ENCODE measurements at regions not wholly inside any gene's neighbourhood (a gene's known extent, or its start where the extent isn't known, plus 50 kb on each side); places are given as distances from the start of the nearest gene placed in this dataset.
A peak's percentile ranks its signal among the peaks of the same experiment; 100 is the strongest.

DNA sequence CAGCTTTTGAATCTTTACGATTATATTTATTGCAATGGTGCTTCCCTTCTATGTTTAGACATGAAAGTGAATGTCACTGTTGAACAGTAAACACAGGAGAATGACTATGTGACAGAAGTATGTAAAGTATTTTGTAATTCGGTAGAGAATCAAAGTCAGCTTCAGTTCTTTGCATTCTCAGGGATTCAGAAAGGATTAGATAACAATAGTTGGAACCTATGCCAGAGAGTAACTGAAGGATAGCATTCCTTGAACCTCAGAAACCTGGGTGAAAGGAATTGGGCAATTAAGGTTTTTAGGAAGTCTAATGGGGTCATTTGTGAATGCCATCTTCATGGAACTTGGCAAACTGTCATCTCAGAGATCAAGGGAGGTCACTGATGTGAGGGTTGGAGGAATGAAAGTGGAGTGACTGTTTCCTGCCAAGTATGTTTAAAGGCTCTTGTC lies 305.3 kb upstream of the DDHD1 start:
- Mint-ChIP-seq H3K27me3 (ENCODE audit: low read depth) (peaks cover 3% of the 10 kb centered on the region), H3K4me3 (no peak overlapping the region), H3K9me3 (no peaks in the 10 kb centered on the region), H3K27ac (no peak overlapping the region), H3K4me1 (ENCODE audit: low read depth) (no peaks in the 10 kb centered on the region), H3K36me3 (ENCODE audit: low read depth) (no peaks in the 10 kb centered on the region)
- CTCF ChIA-PET, result no interaction called here
- no peak for DNase-seq
- intact Hi-C loops (cut with micrococcal nuclease), result no loop called here

GRCh38 chr14:53456931-53457330 lies 303.8 kb upstream of the DDHD1 start:
- peaks cover 3% of the 10 kb centered on the region for H3K27me3 Mint-ChIP-seq (ENCODE audit: low read depth)
- CTCF ChIA-PET, result no interaction called here
- no peaks in the 10 kb centered on the region for H3K4me1 Mint-ChIP-seq (ENCODE audit: low read depth)
- H3K4me3 Mint-ChIP-seq, result no peak overlapping the region
- no peak overlapping the region for H3K27ac Mint-ChIP-seq
- H3K36me3 Mint-ChIP-seq (ENCODE audit: low read depth), result no peaks in the 10 kb centered on the region
- intact Hi-C loops (cut with micrococcal nuclease), result no loop called here
- DNase-seq, result no peak
- no peaks in the 10 kb centered on the region for H3K9me3 Mint-ChIP-seq

DNA sequence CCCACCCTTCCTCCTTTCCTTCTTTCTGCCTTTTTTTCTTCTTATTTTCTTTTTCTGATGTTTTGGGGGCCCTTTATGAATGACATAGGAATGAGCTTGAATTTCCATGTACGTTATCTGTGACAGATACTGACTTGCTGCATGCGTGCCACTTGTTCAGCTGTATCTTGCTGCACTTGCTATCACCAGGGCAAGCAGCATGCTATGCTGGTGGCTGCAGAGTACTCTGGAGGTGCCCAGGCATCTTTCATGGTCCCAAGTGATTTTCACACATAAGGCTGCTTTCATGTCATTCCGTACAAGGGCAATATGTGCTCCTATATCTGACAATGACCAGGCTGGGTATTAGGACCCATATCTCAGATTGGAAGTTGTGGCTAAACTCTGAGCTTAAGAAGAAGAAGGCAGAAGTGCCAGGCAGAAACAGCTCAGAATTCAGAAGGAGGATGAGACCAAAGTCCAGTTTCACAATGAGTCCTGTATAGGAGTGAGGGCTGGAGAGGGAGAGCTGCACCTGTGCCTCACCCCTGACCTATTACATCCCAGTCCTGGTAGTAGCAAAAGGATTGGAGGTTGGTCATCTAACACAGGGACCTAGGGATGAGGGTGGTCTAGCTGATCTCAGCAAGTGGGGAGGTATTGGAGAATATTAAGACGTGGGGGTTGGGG lies 299.0 kb upstream of the DDHD1 start:
- no peak for DNase-seq
- intact Hi-C loops (cut with micrococcal nuclease), result no loop called here
- CTCF ChIA-PET, result interaction anchor here (0.9 kb wide), 1 partner anchor 9 kb away, joined by 3 read pairs; no protein-coding TSS in a partner anchor
- H3K36me3 Mint-ChIP-seq (ENCODE audit: low read depth), result no peaks in the 10 kb centered on the region
- no peaks in the 10 kb centered on the region for H3K4me1 Mint-ChIP-seq (ENCODE audit: low read depth)
- H3K27ac Mint-ChIP-seq, result no peak overlapping the region
- no peak overlapping the region for H3K4me3 Mint-ChIP-seq
- H3K9me3 Mint-ChIP-seq, result no peaks in the 10 kb centered on the region
- peaks cover 2% of the 10 kb centered on the region for H3K27me3 Mint-ChIP-seq (ENCODE audit: low read depth)

GRCh38 chr14:53450871-53451270 lies 297.7 kb upstream of the DDHD1 start:
- no peaks in the 10 kb centered on the region for H3K4me1 Mint-ChIP-seq (ENCODE audit: low read depth)
- no peaks in the 10 kb centered on the region for H3K9me3 Mint-ChIP-seq
- no peak for DNase-seq
- CTCF ChIA-PET, result no interaction called here
- no peaks in the 10 kb centered on the region for H3K36me3 Mint-ChIP-seq (ENCODE audit: low read depth)
- no peak overlapping the region for H3K4me3 Mint-ChIP-seq
- intact Hi-C loops (cut with micrococcal nuclease), result no loop called here
- H3K27me3 Mint-ChIP-seq (ENCODE audit: low read depth), result peaks cover 2% of the 10 kb centered on the region
- H3K27ac Mint-ChIP-seq, result no peak overlapping the region

GRCh38 chr14:53448682-53449081 lies 295.6 kb upstream of the DDHD1 start:
- H3K36me3 Mint-ChIP-seq (ENCODE audit: low read depth), result no peaks in the 10 kb centered on the region
- H3K9me3 Mint-ChIP-seq, result no peaks in the 10 kb centered on the region
- CTCF ChIA-PET, result no interaction called here
- peaks cover 2% of the 10 kb centered on the region for H3K27me3 Mint-ChIP-seq (ENCODE audit: low read depth)
- H3K4me3 Mint-ChIP-seq, result no peak overlapping the region
- H3K4me1 Mint-ChIP-seq (ENCODE audit: low read depth), result no peaks in the 10 kb centered on the region
- H3K27ac Mint-ChIP-seq, result no peak overlapping the region
- intact Hi-C loops (cut with micrococcal nuclease), result no loop called here
- DNase-seq, result no peak

DNA sequence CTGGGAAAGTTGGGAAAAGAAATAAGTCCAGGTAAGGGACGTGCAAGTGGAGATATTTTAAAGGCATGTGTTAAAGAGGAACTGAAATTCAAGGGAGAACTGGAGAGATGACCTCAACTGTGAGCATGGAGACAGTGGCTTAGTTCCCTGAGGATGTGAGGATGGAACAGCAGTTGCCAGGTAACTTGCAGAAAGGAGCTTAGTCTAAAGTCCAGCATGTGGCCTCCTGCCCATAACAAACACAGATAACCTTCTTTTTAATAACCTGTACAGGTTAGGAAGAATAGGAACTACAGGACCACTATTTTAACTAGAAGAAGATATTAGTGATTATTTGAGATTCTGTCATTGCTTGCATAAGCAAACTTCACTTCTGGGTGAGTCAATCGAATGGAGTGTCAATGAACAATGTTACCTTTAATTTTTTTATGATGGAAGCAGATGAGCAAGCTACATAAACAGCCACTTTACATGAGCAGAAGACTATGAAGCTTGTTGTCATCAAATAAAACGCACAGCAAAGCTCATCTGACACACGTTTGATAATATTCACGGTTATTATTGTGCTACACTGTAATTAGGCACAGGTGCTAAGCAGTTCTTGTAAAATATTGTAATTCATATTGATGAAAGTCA lies 291.7 kb upstream of the DDHD1 start:
- Mint-ChIP-seq H3K4me3 (no peak overlapping the region), H3K27me3 (ENCODE audit: low read depth) (no peaks in the 10 kb centered on the region), H3K36me3 (ENCODE audit: low read depth) (no peaks in the 10 kb centered on the region), H3K27ac (no peak overlapping the region), H3K4me1 (ENCODE audit: low read depth) (no peaks in the 10 kb centered on the region), H3K9me3 (no peaks in the 10 kb centered on the region)
- CTCF ChIA-PET, result interaction anchor here (0.6 kb wide), 1 partner anchor 817 kb away, joined by 3 read pairs; no protein-coding TSS in a partner anchor
- intact Hi-C loops (cut with micrococcal nuclease), result no loop called here
- DNase-seq, result no peak

GRCh38 chr14:53441789-53442188 lies 288.7 kb upstream of the DDHD1 start:
- Mint-ChIP-seq H3K27ac (no peak overlapping the region), H3K4me1 (ENCODE audit: low read depth) (no peaks in the 10 kb centered on the region), H3K36me3 (ENCODE audit: low read depth) (no peaks in the 10 kb centered on the region), H3K4me3 (no peak overlapping the region), H3K9me3 (peaks cover 5% of the 10 kb centered on the region), H3K27me3 (ENCODE audit: low read depth) (no peaks in the 10 kb centered on the region)
- no peak for DNase-seq
- CTCF ChIA-PET, result no interaction called here
- intact Hi-C loops (cut with micrococcal nuclease), result no loop called here

DNA sequence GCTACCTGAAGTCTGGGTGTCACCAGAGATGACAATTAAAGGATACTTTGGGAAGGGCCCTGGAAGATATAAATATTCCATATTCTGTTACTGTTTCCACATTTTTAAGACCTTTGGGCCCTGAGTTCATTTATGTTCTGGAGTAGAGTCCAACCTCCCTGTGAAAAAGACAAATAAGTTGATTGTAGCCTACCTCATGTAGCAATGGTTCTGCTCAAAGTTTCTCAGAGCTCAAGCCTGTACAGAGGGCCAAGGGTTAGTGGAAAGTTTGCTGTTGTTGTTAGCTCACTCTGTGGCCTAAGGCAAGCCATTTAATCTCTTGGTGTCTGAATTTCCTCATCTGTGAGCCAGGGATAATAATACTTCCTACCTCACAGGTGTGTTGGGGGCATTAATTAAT lies 284.7 kb upstream of the DDHD1 start:
- Mint-ChIP-seq H3K36me3 (ENCODE audit: low read depth) (no peaks in the 10 kb centered on the region), H3K27me3 (ENCODE audit: low read depth) (no peaks in the 10 kb centered on the region), H3K27ac (no peak overlapping the region), H3K4me3 (no peak overlapping the region), H3K9me3 (peaks cover 5% of the 10 kb centered on the region), H3K4me1 (ENCODE audit: low read depth) (no peaks in the 10 kb centered on the region)
- intact Hi-C loops (cut with micrococcal nuclease), result no loop called here
- DNase-seq, result no peak
- CTCF ChIA-PET, result no interaction called here

DNA sequence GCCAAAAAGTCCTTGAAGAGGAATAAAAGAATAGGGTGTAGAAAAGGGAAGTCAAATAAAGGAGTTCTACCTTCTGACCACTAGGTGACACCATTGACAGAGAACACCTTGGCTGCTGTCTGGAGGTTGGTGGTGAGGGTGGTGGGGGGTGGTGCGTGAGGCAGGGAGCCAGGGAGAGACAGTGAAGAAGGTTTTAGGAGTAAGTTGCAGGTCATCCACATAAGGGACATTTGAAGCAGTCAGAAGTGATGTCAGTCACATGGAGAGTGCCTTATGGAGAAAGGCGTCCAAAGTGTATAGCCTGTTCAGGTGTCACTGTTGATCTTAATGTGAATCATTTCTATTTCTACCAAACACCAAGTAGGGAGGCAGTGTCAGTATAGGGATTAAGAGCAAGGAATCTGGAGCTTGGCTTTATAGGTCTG lies 279.3 kb upstream of the DDHD1 start:
- Mint-ChIP-seq H3K4me1 (ENCODE audit: low read depth) (no peaks in the 10 kb centered on the region), H3K27me3 (ENCODE audit: low read depth) (peaks cover 4% of the 10 kb centered on the region), H3K27ac (no peak overlapping the region), H3K36me3 (ENCODE audit: low read depth) (no peaks in the 10 kb centered on the region), H3K9me3 (peaks cover 9% of the 10 kb centered on the region), H3K4me3 (no peak overlapping the region)
- no peak for DNase-seq
- intact Hi-C loops (cut with micrococcal nuclease), result loop anchor here (2.0 kb wide), 1 partner anchor 916 kb away; no protein-coding TSS in a partner anchor
- CTCF ChIA-PET, result no interaction called here

- DNase-seq, result no peak
- Mint-ChIP-seq H3K4me3 (no peak overlapping the region), H3K27me3 (ENCODE audit: low read depth) (peaks cover 4% of the 10 kb centered on the region), H3K36me3 (ENCODE audit: low read depth) (no peaks in the 10 kb centered on the region), H3K9me3 (peaks cover 20% of the 10 kb centered on the region), H3K27ac (no peak overlapping the region), H3K4me1 (ENCODE audit: low read depth) (no peaks in the 10 kb centered on the region)
- CTCF ChIA-PET, result interaction anchor here (0.7 kb wide), 1 partner anchor 622 kb away, joined by 3 read pairs; no protein-coding TSS in a partner anchor
- intact Hi-C loops (cut with micrococcal nuclease), result no loop called here
These were observed 277.7 kb upstream of the DDHD1 start for GRCh38 chr14:53430870-53431269.

DNA sequence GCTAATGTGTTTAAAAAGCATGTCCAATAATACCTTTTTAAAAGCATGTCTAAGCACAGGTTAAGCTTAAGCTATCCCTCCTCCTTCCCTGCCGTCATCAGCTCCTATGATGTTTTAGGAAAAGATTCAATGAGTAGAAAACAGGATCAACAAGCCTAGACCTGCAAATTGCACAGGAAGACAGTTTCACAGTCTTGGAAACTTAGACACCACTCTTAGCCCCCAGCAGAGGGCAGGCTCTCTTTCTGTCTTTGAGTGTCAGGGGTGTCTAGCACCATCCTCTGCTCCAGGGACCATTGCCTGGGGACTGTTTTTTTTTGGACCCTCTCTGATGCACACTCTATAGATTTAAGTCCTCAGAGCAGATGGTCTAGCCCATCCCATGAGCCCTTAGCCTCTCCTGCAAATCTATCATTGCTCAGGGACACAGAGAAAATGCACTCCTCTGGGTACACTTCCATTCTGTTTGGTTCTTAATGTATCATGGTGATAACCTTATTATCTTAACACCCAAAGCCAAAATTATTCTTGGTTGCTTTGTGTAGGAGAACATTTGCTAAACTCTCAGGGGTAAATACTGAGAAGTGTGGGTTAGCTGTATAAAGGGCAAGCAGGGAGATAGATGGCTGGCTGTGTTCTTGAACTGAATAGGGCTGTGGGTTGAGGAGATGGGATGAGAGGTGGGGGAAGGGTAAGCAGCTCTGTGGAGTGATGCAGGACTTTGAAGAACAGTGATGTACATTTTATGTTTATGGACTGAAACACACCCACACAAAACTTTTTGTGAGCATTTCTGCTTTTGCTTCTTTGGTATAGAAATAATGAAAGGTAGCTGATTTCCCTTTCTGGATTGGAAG lies 259.9 kb upstream of the DDHD1 start:
- no peaks in the 10 kb centered on the region for H3K4me1 Mint-ChIP-seq (ENCODE audit: low read depth)
- peaks cover 13% of the 10 kb centered on the region for H3K9me3 Mint-ChIP-seq
- H3K36me3 Mint-ChIP-seq (ENCODE audit: low read depth), result peaks cover 1% of the 10 kb centered on the region
- no peaks in the 10 kb centered on the region for H3K27me3 Mint-ChIP-seq (ENCODE audit: low read depth)
- intact Hi-C loops (cut with micrococcal nuclease), result loop anchor here (1.0 kb wide), 1 partner anchor 935 kb away; no protein-coding TSS in a partner anchor
- H3K27ac Mint-ChIP-seq, result no peak overlapping the region
- H3K4me3 Mint-ChIP-seq, result no peak overlapping the region
- peak; percentile 6 for DNase-seq
- CTCF ChIA-PET, result interaction anchor here (0.8 kb wide), 1 partner anchor 76 kb away, joined by 3 read pairs; no protein-coding TSS in a partner anchor

DNA sequence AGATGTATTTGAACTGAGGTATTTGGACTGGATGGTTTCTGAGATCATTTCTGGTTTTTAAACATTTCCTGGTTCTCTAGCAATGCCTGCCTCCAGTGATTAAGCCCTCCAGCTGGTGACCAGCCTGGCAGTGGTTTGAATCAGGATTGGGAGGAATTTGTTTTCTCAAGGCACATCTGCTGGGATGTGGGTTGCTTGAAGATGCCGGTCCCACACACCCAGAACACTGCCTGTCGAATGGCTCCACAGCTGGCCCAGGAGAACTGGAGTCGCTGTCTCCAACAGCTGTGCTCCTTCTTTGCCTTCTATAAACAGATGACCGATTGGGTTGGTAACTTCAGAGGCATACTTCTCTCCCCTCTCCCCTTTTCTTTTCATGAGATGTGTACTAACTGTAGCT lies 258.0 kb upstream of the DDHD1 start:
- Mint-ChIP-seq H3K27ac (no peak overlapping the region), H3K4me1 (ENCODE audit: low read depth) (no peaks in the 10 kb centered on the region), H3K4me3 (no peak overlapping the region), H3K9me3 (peaks cover 4% of the 10 kb centered on the region), H3K27me3 (ENCODE audit: low read depth) (no peaks in the 10 kb centered on the region), H3K36me3 (ENCODE audit: low read depth) (no peaks in the 10 kb centered on the region)
- no peak for DNase-seq
- CTCF ChIA-PET, result interaction anchor here (0.7 to 1.3 kb wide), 2 partner anchors 22 to 29 kb away, joined by 3 read pairs; no protein-coding TSS in a partner anchor
- intact Hi-C loops (cut with micrococcal nuclease), result no loop called here
